ENCODE measurements at regions not wholly inside any gene's neighbourhood (a gene's known extent, or its start where the extent isn't known, plus 50 kb on each side); places are given as distances from the start of the nearest gene placed in this dataset.

GRCh38 chr2:158049129-158049855 lies 52.4 kb upstream of the UPP2 start:
- DNase-seq: no peak

DNA sequence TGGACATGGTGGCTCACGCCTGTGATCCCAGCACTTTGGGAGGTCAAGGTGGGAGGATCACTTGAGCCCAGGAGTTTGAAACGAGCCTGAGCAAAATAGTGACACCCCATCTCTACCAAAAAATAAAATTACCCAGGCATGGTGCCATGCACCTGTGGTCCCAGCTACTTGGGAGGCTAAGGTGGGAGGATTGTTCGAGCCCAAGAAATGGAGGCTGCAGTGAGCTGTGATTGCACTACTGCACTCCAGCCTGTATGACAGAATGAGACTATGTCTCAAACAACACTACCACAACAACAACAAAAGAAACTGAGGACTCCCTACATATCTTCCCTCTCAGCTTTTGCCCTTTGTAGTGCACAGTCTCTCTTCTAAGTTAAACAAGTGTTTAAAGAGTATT lies 53.3 kb upstream of the UPP2 start:
- DNase-seq: no peak

DNA sequence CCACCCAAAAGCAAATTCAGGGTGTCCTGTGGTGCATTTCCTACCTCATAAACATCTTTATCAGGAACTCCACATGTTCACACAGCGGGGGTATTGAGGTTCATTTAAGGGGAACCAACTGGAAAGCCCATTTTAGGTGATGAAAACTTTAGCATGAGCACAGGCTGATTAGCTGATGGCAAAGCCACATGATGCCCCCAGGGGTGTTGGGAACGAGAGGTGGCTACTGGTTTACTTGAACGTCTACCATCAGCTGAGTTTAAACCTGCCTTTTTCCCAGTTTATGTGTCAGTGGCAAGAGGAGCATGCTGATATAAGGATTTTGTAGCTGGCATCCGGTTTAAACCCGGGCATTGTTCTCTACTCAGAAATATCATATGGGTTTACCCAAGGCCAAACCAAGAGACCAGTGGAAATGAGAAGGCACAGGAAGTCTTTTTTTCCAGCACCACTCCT lies 54.5 kb upstream of the UPP2 start:
- no peak for DNase-seq

DNA sequence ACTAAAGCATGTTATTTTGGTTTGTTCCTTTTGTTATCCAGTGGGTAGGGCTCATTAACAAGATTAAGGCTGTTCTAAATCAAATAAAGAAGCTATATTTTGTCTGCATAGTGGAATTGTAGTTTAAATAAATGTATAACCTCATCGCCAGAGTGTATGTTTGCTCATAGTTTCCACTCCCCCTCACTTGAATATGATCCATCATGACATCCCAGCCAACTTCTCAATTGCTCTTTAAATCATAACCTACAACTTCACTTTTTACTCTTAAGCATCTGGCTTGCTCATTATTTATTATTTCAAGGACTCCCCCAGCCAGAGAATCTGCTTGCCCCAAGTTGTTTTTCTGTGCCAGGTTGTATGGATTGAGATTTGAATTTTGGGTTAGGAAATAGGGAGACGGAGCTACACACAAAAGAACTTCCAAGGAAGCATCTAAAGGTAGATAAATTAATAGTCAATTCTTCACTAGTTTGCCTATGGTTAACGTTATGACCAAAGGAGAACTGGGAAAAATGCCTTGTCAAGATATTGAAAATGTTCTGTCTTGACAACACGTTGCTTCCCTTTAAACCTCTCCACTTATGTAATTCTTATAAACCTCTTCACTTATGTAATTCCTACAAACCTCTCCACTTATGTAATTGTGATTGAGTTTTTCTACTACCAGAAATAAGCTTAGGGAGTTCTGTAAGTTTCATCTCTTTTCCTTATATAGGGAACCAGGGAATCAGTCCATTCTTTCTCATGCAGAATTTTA lies 55.4 kb upstream of the UPP2 start:
- DNase-seq: no peak

- DNase-seq: no peak
Observed at GRCh38 chr2:158045362-158045761, 56.3 kb upstream of the UPP2 start.

DNA sequence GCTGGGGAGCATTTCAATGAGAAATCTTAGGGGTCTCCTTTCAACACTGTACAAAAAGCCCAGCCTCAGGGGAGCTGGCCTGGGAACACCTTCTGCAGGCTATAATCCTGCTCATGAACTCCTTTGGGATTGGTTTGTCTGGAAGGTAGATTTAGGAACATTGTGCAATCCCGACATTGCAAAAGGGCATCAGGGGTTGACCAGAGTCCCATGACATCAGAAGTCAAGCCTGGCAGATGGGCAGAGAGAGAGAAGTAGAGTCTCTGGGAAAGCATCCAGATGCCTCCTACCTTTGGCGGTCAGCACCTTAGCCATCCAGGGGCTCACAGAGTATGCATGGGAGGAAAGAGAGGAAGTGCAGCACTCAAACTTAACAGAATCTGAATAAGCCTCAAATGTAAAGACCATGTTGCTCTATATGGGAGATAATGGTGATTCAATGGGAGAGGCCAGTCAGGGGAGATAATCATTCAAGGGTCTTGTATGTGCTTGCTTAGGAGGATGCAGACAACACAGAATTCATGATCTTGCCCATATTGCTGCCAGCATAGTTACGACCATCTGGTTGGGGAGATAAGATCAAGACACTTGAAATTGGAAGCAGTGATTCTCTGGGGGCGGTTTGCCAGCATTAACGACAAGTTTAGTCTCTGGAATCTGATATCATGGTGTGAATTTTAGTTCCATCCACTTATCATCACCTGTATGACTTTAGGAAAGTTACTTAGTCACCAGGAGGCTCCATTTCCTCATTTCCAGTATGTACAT lies 58.3 kb upstream of the UPP2 start:
- DNase-seq: no peak

DNA sequence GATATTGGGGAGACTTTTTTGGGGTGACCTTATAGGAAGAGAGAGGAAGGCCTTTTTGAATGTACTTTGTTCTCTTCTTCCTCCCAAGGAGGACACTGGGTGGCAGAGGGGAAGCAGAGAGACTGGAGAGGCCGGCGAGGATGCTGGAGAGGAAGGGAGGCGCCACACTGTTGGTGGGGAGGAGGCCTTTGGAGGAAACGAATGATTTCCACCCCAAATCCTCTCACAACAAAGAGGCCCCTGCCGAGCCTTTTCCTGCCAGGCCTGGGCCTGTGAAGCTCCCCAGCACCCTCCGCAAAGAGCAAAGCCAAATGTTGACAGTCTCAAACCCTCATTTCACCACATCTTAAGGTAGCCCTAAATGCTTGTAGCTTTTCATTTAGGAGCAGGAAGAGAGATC lies 59.0 kb upstream of the UPP2 start:
- no peak for DNase-seq

- no peak for DNase-seq
Observed at GRCh38 chr2:158042245-158042644, 59.4 kb upstream of the UPP2 start.

- no peak for DNase-seq
Observed at GRCh38 chr2:158041400-158041799, 60.3 kb upstream of the UPP2 start.

- no peak for DNase-seq
Observed at GRCh38 chr2:158038901-158039300, 62.8 kb upstream of the UPP2 start.

DNA sequence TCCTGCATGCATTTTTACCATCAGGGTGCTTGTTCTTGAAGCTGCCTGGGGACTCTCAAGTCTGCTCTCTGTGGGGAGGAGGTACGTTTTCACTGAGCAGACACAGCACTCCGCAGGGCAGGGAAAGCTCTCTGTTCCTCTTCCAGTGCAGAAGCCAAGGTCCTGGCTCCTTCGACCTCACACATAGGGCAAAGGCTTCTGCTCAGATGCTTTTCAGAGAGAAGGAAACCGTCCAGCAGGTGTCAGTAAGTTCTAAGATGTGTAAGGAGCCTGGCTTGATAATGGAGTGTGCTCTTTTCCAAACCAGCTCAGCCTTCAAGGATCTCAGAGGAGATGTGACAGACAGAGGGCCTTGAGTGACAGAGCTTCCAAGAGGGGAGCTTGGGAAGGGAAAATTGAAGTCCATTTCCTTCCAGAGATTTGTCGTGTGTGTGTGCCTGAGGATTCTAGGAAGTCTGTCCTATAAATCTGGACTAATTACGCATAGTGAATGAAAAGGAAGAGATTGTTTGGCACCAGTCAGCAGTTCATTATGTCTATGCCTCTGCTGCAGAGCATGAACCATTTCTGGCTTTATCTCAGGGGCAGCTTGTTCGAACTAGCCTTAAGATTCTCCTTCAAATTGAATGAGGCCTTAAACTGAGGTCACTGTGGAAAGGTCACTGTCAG lies 67.3 kb upstream of the UPP2 start:
- DNase-seq: peak in 1 of 2 donors; percentile 9

- DNase-seq: no peak
Observed at GRCh38 chr2:158031371-158031770, 70.3 kb upstream of the UPP2 start.

DNA sequence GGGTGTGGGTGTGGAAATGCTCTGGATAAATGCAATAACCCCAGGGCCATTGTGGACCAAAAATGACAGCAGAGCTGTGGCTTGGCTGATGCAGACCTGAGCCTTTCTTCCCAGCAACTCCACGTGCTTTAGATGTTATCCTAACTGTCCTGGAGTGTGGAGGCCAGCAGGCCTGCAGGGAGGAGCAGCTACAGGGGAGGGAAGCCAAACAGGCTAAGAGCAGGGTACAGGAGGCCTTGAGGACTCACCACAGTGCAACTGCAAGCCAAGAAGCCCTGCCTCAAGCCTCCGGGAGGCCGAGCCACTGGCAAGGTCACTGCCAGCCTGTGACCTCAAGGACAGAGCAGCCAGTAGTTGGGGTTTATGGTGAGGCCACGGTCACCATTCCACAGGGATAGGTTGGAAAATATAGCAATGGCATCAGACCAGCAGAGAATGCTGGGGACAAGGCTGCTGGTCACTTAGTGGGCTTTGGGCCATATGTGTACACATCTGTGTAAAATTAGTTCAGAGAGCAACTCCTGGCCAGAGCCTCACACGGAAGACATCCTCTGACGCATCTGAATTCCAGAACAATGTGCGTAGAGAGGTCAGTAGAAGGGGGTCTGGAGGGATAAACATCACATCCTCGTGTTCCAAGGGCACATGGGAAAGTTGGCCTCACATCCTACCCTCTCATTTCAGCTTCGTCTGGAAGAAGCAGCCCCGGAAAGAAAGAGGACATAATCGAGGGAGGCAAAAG lies 76.2 kb upstream of the UPP2 start:
- no peak for DNase-seq

- DNase-seq: peak; percentile 8 to 32
Observed at GRCh38 chr2:158024288-158024898, 77.3 kb upstream of the UPP2 start.

GRCh38 chr2:158022888-158023287 lies 78.8 kb upstream of the UPP2 start:
- DNase-seq: no peak

DNA sequence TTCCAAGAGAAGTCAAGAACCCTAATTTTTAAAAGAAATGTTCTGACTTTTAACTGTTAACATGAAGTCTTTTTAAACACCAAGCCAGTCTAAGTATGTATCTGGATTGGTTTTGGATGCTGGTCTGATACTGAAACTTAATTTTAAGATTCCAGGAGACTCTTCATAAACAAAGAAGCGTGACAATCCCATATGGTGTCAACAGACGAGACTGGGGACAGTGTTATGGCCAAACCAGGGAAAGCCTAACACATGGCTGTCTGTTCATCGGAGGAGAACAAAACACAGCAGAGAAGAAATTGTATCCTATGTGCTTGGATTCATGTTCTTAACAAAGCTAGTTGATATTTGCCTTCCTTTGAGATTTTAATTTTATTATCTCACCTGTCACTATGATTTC lies 80.5 kb upstream of the UPP2 start:
- no peak for DNase-seq

- no peak for DNase-seq
Observed at GRCh38 chr2:158015428-158016076, 86.1 kb upstream of the UPP2 start.

DNA sequence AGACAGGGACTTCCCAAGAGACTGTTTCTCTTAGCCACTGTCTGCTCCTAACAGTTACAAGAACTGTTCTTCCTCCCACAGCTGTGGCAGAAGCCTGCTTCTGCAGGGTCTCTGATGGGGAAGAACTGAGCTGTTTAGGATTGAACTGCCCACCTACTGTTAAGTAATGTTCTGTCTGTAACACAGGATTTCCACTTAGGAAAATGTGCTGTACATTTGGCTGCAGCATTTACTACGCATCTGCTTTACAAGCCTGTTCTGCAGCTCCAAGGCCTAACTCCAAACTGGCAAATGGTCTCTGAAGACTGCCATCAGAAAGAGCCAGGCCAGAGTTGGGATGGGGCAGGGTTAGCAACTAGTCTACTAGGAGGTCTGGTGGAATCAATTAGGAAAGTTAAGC lies 87.8 kb upstream of the UPP2 start:
- DNase-seq: no peak

GRCh38 chr2:158011055-158011771 lies 90.5 kb upstream of the UPP2 start:
- DNase-seq: no peak

- no peak for DNase-seq
Observed at GRCh38 chr2:158009399-158009798, 92.3 kb upstream of the UPP2 start.

All from hippocampal formation (tissue), 2 donors.